Testis (tissue), 2 donors: ENCODE measurements at regions not wholly inside any gene's neighbourhood (a gene's known extent, or its start where the extent isn't known, plus 50 kb on each side); places are given as distances from the start of the nearest gene placed in this dataset.

Source experiments
- DNase-seq: peaks from one replicate; pipeline ENCODE4 v3.0.0-alpha.2; 2019
- H3K27ac ChIP-seq, 2 donors: fragments of 200-600 bp; sonication (generic); one replicate each; pipeline ENCODE4 v1.5.1; 2019
- H3K27me3 ChIP-seq: fragments of 200-600 bp; sonication (generic); one replicate; pipeline ENCODE4 v1.5.1; 2019
- H3K36me3 ChIP-seq: fragments of 200-600 bp; sonication (generic); one replicate; pipeline ENCODE4 v1.5.1; 2017; ENCODE audit warnings: low read depth; ENCODE audit errors: missing control alignments
- H3K4me1 ChIP-seq: fragments of 200-600 bp; sonication (generic); one replicate; pipeline ENCODE4 v1.5.1; 2019
- H3K4me3 ChIP-seq, 2 donors: fragments of 200-600 bp; sonication (generic); one replicate each; pipeline ENCODE4 v1.5.1; 2017 to 2019
- H3K9me3 ChIP-seq: fragments of 200-600 bp; sonication (generic); one replicate; pipeline ENCODE4 v1.5.1; 2017
- CTCF ChIP-seq, 3 experiments: fragments of 450-650 bp in 2 of 3; fragments of 200-600 bp in 1 of 3; sonication (generic) in 1 of 3; IDR thresholded peaks; one replicate each; pipeline ENCODE4 v1.5.1; 2016 to 2019; ENCODE audit warnings: antibody characterized with exemption in 3 of 3, mild to moderate bottlenecking in 2 of 3, moderate library complexity in 1 of 3
- POLR2A ChIP-seq: fragments of 450-650 bp; IDR thresholded peaks from one replicate; pipeline ENCODE4 v1.6.1; 2017; ENCODE audit warnings: antibody characterized with exemption, mild to moderate bottlenecking, moderate library complexity
- WGBS, 2 donors: methylation state at CpG; one replicate each; pipeline ENCODE4 v1.1.5; 2018; 5-methylcytosine and 5-hydroxymethylcytosine counted together
- intact Hi-C: fragments of 100-400 bp; cut with DNase I; formaldehyde crosslinking; loops from one replicate; pipeline ENCODE4 v1.15.1; 2023; ENCODE audit warnings: low total_unique reads

- no peak overlapping the region for H3K4me3 ChIP-seq
- H3K27ac ChIP-seq: no peak overlapping the region
- H3K27me3 ChIP-seq: no peaks in the 10 kb centered on the region
- TF ChIP-seq POLR2A (no peak), CTCF (IDR thresholded peaks at IDR 0.05) (no peak)
- no peaks in the 10 kb centered on the region for H3K36me3 ChIP-seq
- no peaks in the 10 kb centered on the region for H3K4me1 ChIP-seq
- DNase-seq: no peak
- intact Hi-C loops: no loop called here
- H3K9me3 ChIP-seq: no peaks in the 10 kb centered on the region
Observed at GRCh38 chr2:104041351-104041750, 812.6 kb upstream of the POU3F3 start.

- DNase-seq: no peak
Observed at GRCh38 chr2:104043864-104044263, 810.1 kb upstream of the POU3F3 start.

GRCh38 chr2:104045071-104045470 is 808.8 kb upstream of the POU3F3 start:
- Histone ChIP-seq H3K4me3 (no peak overlapping the region), H3K9me3 (no peaks in the 10 kb centered on the region), H3K27me3 (no peaks in the 10 kb centered on the region), H3K36me3 (no peaks in the 10 kb centered on the region), H3K27ac (no peak overlapping the region), H3K4me1 (no peaks in the 10 kb centered on the region)
- WGBS, 2 donors: 92 to 93% methylated on average over 5 of the region's 5 CpGs
- DNase-seq: no peak
- TF ChIP-seq CTCF (IDR thresholded peaks at IDR 0.05) (no peak), POLR2A (no peak)
- intact Hi-C loops: no loop called here

More at GRCh38 chr2:104043864-104044263, 810.1 kb upstream of the POU3F3 start:
- Histone ChIP-seq H3K27me3 (no peaks in the 10 kb centered on the region), H3K4me3 (no peak overlapping the region), H3K9me3 (no peaks in the 10 kb centered on the region), H3K4me1 (no peaks in the 10 kb centered on the region), H3K27ac (no peak overlapping the region), H3K36me3 (no peaks in the 10 kb centered on the region)
- TF ChIP-seq CTCF (IDR thresholded peaks at IDR 0.05): no peak
- TF ChIP-seq POLR2A: no peak
- intact Hi-C loops: no loop called here
- WGBS, 2 donors: 22 to 43% methylated on average over 8 of the region's 8 CpGs

- H3K4me3 ChIP-seq: no peak overlapping the region
- intact Hi-C loops: no loop called here
- no peaks in the 10 kb centered on the region for H3K4me1 ChIP-seq
- 71 to 78% methylated on average over 2 of the region's 2 CpGs for WGBS, 2 donors
- TF ChIP-seq POLR2A (no peak), CTCF (IDR thresholded peaks at IDR 0.05) (no peak)
- no peak for DNase-seq
- H3K9me3 ChIP-seq: no peaks in the 10 kb centered on the region
- no peak overlapping the region for H3K27ac ChIP-seq
- H3K36me3 ChIP-seq: no peaks in the 10 kb centered on the region
- no peaks in the 10 kb centered on the region for H3K27me3 ChIP-seq
Observed at GRCh38 chr2:104046466-104046865, 807.4 kb upstream of the POU3F3 start.

GRCh38 chr2:104047516-104047915 is 806.4 kb upstream of the POU3F3 start:
- Histone ChIP-seq H3K9me3 (no peaks in the 10 kb centered on the region), H3K27ac (no peak overlapping the region), H3K36me3 (no peaks in the 10 kb centered on the region), H3K4me1 (no peaks in the 10 kb centered on the region), H3K4me3 (no peak overlapping the region), H3K27me3 (no peaks in the 10 kb centered on the region)
- intact Hi-C loops: no loop called here
- no peak for TF ChIP-seq CTCF (IDR thresholded peaks at IDR 0.05)
- no peak for TF ChIP-seq POLR2A
- 66 to 82% methylated on average over 10 of the region's 10 CpGs for WGBS, 2 donors
- no peak for DNase-seq
